ENCODE measurements at regions not wholly inside any gene's neighbourhood (a gene's known extent, or its start where the extent isn't known, plus 50 kb on each side); places are given as distances from the start of the nearest gene placed in this dataset.

DNA sequence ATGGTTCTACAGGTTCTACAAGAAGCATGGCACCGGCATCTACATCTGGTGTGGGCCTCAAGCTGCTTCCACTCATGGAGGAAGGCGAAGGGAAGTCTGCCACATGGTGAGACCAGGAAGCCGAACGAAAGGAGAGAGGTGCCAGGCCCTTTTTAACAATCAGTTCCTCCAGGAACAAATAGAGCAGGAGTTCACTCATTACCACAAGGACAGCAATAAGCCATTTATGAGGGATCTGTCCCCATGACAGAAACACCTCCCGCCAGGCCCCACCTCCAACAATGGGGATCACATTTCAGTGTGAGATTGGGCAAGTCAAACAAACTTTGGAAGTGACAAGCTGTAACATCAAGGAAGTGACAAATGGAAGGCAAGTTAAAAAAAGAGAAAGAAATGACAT is 95.5 kb upstream of the PTPN3 start:
- WGBS, 2 experiments (ENCODE audit: insufficient coverage in 1 of 2, insufficient read length in 1 of 2), result 93 to 95% methylated on average over 3 to 5 of the region's 5 CpGs
- Histone ChIP-seq H3K9me3 (ENCODE audit: control insufficient read depth, low read length) (no peaks in the 10 kb centered on the region), H3K9ac (ENCODE audit: extremely low read depth, low read length, poor library complexity, severe bottlenecking) (no peak overlapping the region), H3K4me1 (ENCODE audit: control insufficient read depth, insufficient read depth, low read length) (no peaks in the 10 kb centered on the region), H3K27ac (ENCODE audit: low read depth, low read length) (no peak overlapping the region), H3K36me3 (ENCODE audit: control insufficient read depth, insufficient read depth, low read length) (no peaks in the 10 kb centered on the region), H3K27me3 (ENCODE audit: control insufficient read depth, insufficient read depth, low read length, poor library complexity, severe bottlenecking) (no peaks in the 10 kb centered on the region), H3K4me3 (ENCODE audit: low read length) (no peak overlapping the region)
- TF ChIP-seq, protein P1, sequence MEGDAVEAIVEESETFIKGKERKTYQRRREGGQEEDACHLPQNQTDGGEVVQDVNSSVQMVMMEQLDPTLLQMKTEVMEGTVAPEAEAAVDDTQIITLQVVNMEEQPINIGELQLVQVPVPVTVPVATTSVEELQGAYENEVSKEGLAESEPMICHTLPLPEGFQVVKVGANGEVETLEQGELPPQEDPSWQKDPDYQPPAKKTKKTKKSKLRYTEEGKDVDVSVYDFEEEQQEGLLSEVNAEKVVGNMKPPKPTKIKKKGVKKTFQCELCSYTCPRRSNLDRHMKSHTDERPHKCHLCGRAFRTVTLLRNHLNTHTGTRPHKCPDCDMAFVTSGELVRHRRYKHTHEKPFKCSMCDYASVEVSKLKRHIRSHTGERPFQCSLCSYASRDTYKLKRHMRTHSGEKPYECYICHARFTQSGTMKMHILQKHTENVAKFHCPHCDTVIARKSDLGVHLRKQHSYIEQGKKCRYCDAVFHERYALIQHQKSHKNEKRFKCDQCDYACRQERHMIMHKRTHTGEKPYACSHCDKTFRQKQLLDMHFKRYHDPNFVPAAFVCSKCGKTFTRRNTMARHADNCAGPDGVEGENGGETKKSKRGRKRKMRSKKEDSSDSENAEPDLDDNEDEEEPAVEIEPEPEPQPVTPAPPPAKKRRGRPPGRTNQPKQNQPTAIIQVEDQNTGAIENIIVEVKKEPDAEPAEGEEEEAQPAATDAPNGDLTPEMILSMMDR (conservative IDR thresholded peaks at IDR 0.05), result no peak
- Mint-ChIP-seq H3K27me3 (ENCODE audit: insufficient read depth) (peaks cover 4% of the 10 kb centered on the region), H3K36me3 (ENCODE audit: low read depth) (no peaks in the 10 kb centered on the region), H3K4me3 (no peak overlapping the region), H3K27ac (no peak overlapping the region), H3K9me3 (peaks cover 4% of the 10 kb centered on the region), H3K4me1 (no peaks in the 10 kb centered on the region)
- no peak for DNase-seq

DNA sequence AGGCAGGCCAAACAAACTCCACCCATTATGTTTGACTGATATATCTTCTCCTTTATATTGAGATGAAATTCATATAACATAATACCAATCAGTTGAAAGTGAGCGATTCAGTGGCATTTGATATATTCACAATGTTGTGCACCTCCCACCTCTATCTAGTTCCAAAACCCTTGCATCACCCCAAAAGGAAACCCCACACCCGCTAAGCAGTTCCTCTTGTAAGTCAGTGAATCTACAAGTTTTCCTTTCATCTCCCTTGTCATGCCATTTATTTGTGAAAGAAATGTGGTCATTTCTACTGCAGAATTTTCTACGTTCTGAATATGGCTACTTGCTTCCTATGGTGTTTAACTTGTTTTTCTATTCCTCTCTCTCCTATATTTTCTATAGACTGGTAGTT is 99.4 kb upstream of the PTPN3 start:
- H3K4me1 ChIP-seq (ENCODE audit: control insufficient read depth, insufficient read depth, low read length), result no peaks in the 10 kb centered on the region
- Mint-ChIP-seq H3K9me3 (no peaks in the 10 kb centered on the region), H3K36me3 (ENCODE audit: low read depth) (no peaks in the 10 kb centered on the region), H3K27ac (no peak overlapping the region), H3K4me3 (no peak overlapping the region), H3K27me3 (ENCODE audit: insufficient read depth) (peaks cover 3% of the 10 kb centered on the region), H3K4me1 (no peaks in the 10 kb centered on the region)
- H3K36me3 ChIP-seq (ENCODE audit: control insufficient read depth, insufficient read depth, low read length), result no peaks in the 10 kb centered on the region
- WGBS, 2 experiments (ENCODE audit: insufficient coverage in 1 of 2, insufficient read length in 1 of 2), result 80 to 94% methylated on average over 1 to 3 of the region's 3 CpGs
- TF ChIP-seq, protein P1 (conservative IDR thresholded peaks at IDR 0.05), result no peak
- no peak overlapping the region for H3K9ac ChIP-seq (ENCODE audit: extremely low read depth, low read length, poor library complexity, severe bottlenecking)
- H3K27ac ChIP-seq (ENCODE audit: low read depth, low read length), result no peak overlapping the region
- H3K9me3 ChIP-seq (ENCODE audit: control insufficient read depth, low read length), result no peaks in the 10 kb centered on the region
- no peak overlapping the region for H3K4me3 ChIP-seq (ENCODE audit: low read length)
- DNase-seq, result no peak
- H3K27me3 ChIP-seq (ENCODE audit: control insufficient read depth, insufficient read depth, low read length, poor library complexity, severe bottlenecking), result no peaks in the 10 kb centered on the region

DNA sequence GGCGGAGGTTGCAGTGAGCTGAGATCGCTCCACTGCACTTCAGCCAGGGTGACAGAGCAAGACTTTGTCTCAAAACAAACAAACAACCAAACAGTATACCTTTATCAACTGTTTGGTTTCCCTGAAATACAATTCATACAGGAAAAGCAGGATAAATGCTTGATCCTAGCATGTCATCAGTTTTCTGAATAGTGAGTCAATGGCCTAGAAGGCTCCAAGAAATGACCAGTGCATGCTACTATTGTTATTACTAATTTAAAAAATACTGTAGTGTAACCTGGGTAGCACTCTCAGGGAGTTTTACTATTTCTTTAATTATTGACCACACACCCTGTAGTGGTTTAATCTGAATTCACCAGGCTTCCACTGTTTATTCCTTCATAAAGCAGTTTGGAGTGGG is 101.0 kb upstream of the PTPN3 start:
- Mint-ChIP-seq H3K36me3 (ENCODE audit: low read depth) (no peaks in the 10 kb centered on the region), H3K9me3 (no peaks in the 10 kb centered on the region), H3K4me1 (no peaks in the 10 kb centered on the region), H3K27ac (no peak overlapping the region), H3K4me3 (no peak overlapping the region), H3K27me3 (ENCODE audit: insufficient read depth) (peaks cover 3% of the 10 kb centered on the region)
- DNase-seq, result no peak
- no peak overlapping the region for H3K27ac ChIP-seq (ENCODE audit: low read depth, low read length)
- H3K27me3 ChIP-seq (ENCODE audit: control insufficient read depth, insufficient read depth, low read length, poor library complexity, severe bottlenecking), result no peaks in the 10 kb centered on the region
- H3K9me3 ChIP-seq (ENCODE audit: control insufficient read depth, low read length), result no peaks in the 10 kb centered on the region
- 95 to 98% methylated on average over 2 of the region's 2 CpGs for WGBS, 2 experiments (ENCODE audit: insufficient coverage in 1 of 2, insufficient read length in 1 of 2)
- H3K36me3 ChIP-seq (ENCODE audit: control insufficient read depth, insufficient read depth, low read length), result no peaks in the 10 kb centered on the region
- H3K9ac ChIP-seq (ENCODE audit: extremely low read depth, low read length, poor library complexity, severe bottlenecking), result no peak overlapping the region
- H3K4me1 ChIP-seq (ENCODE audit: control insufficient read depth, insufficient read depth, low read length), result no peaks in the 10 kb centered on the region
- H3K4me3 ChIP-seq (ENCODE audit: low read length), result no peak overlapping the region
- TF ChIP-seq, protein P1 (conservative IDR thresholded peaks at IDR 0.05), result no peak
